ENCODE measurements at regions not wholly inside any gene's neighbourhood (a gene's known extent, or its start where the extent isn't known, plus 50 kb on each side); places are given as distances from the start of the nearest gene placed in this dataset.

DNA sequence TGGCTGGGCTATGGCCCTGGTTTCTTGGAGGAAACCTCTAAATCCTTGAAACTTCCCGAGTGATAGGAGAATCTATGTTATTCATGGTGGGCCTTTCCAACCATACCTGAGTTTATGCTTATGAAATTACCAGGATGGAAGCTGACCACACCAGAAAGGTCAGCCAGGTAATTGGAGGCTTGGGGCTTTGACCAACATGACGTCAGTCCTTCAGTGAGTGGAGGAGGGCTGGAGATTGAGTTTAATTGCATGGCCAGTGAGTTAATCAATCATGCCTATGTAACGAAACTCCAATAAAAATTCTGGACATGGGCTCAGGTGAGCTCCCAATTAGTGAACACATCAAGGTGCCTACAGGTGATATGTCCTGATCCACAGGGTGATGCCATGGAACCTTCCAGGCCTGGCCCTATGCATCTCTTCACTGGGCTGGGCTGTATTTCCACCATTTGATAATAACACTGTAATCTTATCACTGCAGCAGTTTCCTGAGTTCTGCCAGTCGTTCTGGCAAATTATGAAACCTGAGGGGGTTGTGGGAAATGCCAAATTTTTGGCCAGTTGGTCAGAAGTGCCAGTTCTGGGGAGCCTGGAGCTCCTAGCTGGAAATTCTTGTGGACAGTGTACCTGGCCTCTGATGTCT is 106.5 kb downstream of the CDH26 start:
- Histone ChIP-seq H3K4me1 (ENCODE audit: control insufficient read depth in 2 of 2, insufficient read depth in 2 of 2, low read length in 2 of 2) (peaks cover 14 to 22% of the 10 kb centered on the region in 2 donors), H3K4me3 (ENCODE audit: low read length in 2 of 2) (no peak overlapping the region), H3K27ac (ENCODE audit: low read depth in 1 of 2, low read length in 1 of 2) (no peak overlapping the region), H3K9me3 (ENCODE audit: control insufficient read depth in 2 of 2, insufficient read depth in 1 of 2, low read length in 1 of 2) (no peaks in the 10 kb centered on the region), H3K27me3 (ENCODE audit: control insufficient read depth in 2 of 2, insufficient read depth in 1 of 2, low read length in 1 of 2) (no peaks in the 10 kb centered on the region), H3K36me3 (ENCODE audit: control insufficient read depth in 2 of 2, insufficient read depth in 2 of 2, low read length in 1 of 2) (no peaks in the 10 kb centered on the region)
- DNase-seq (ENCODE audit: low read depth in 6 of 9, low spot score in 9 of 9), result no peak
- 88% methylated on average over 4 of the region's 4 CpGs for whole genome bisulfite sequencing

DNA sequence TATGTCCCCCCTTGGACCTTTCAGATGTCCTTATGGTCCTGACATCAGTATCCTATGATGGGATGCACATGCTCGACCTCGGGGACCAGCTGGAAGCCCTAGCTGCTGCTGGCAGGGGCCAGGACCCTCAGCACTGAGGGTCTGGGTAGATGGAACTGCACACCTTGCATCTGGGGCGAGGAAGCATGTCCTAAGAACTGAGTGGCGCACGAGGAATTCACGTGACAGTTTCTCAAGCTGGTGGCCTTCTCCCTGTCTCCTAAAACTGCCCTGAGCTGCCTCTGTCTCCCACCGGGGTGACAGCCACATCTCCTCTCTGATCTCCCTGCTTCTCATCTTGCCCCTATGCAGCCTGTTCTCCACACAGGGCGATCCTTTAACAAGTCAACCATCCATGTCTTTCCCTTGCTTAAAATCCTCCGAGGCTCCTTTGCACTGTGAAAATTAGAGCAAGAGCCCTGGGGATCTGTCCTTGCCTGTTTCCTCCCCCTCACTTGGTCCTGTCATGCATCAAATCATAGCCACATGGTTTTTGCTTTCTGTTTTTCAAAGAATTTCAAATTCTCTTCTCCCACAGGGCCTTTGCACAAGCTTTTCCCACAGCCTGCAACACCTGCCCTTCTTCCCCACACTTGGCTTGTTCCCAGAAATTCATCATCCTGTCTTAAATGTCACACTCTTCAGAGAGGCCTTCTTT is 107.7 kb downstream of the CDH26 start:
- Histone ChIP-seq H3K27ac (ENCODE audit: low read depth in 1 of 2, low read length in 1 of 2) (no peak overlapping the region), H3K27me3 (ENCODE audit: control insufficient read depth in 2 of 2, insufficient read depth in 1 of 2, low read length in 1 of 2) (no peaks in the 10 kb centered on the region), H3K4me1 (ENCODE audit: control insufficient read depth in 2 of 2, insufficient read depth in 2 of 2, low read length in 2 of 2) (peaks cover 5 to 11% of the 10 kb centered on the region in 2 donors), H3K36me3 (ENCODE audit: control insufficient read depth in 2 of 2, insufficient read depth in 2 of 2, low read length in 1 of 2) (no peaks in the 10 kb centered on the region), H3K9me3 (ENCODE audit: control insufficient read depth in 2 of 2, insufficient read depth in 1 of 2, low read length in 1 of 2) (no peaks in the 10 kb centered on the region), H3K4me3 (ENCODE audit: low read length in 2 of 2) (no peak overlapping the region)
- 94% methylated on average over 9 of the region's 9 CpGs for WGBS
- DNase-seq (ENCODE audit: low read depth in 6 of 9, low spot score in 9 of 9), result no peak

GRCh38 chr20:60066438-60066823 is 108.2 kb downstream of the CDH26 start:
- 96% methylated on average over 7 of the region's 7 CpGs for WGBS
- Histone ChIP-seq H3K9me3 (ENCODE audit: control insufficient read depth in 2 of 2, insufficient read depth in 1 of 2, low read length in 1 of 2) (no peaks in the 10 kb centered on the region), H3K27me3 (ENCODE audit: control insufficient read depth in 2 of 2, insufficient read depth in 1 of 2, low read length in 1 of 2) (no peaks in the 10 kb centered on the region), H3K4me1 (ENCODE audit: control insufficient read depth in 2 of 2, insufficient read depth in 2 of 2, low read length in 2 of 2) (peaks cover 5 to 7% of the 10 kb centered on the region in 2 donors), H3K36me3 (ENCODE audit: control insufficient read depth in 2 of 2, insufficient read depth in 2 of 2, low read length in 1 of 2) (no peaks in the 10 kb centered on the region), H3K4me3 (ENCODE audit: low read length in 2 of 2) (no peak overlapping the region), H3K27ac (ENCODE audit: low read depth in 1 of 2, low read length in 1 of 2) (no peak overlapping the region)
- DNase-seq (ENCODE audit: low read depth in 6 of 9, low spot score in 9 of 9), result no peak

DNA sequence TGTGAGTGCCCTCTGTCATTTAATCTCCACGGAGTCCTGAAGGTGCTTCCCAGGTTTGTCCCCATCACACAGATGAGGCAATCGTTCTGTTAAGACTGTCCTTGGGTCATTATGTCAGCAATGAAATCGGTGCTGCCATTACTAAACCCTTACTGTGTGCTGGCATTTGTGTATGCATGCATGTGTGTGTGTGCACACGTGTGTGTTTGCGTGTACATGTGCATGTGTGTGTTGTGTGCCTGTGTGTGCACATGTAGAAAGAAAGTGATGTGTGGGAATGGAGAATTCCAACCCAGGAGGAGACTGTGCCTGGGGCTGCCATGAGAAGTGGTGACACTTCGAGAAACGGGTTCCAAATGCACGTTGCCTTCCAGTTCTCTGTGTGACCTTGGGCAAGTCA is 110.3 kb downstream of the CDH26 start:
- Histone ChIP-seq H3K36me3 (ENCODE audit: control insufficient read depth in 2 of 2, insufficient read depth in 2 of 2, low read length in 1 of 2) (no peaks in the 10 kb centered on the region), H3K27ac (ENCODE audit: low read depth in 1 of 2, low read length in 1 of 2) (no peak overlapping the region), H3K27me3 (ENCODE audit: control insufficient read depth in 2 of 2, insufficient read depth in 1 of 2, low read length in 1 of 2) (no peaks in the 10 kb centered on the region), H3K4me3 (ENCODE audit: low read length in 2 of 2) (no peak overlapping the region), H3K9me3 (ENCODE audit: control insufficient read depth in 2 of 2, insufficient read depth in 1 of 2, low read length in 1 of 2) (no peaks in the 10 kb centered on the region), H3K4me1 (ENCODE audit: control insufficient read depth in 2 of 2, insufficient read depth in 2 of 2, low read length in 2 of 2) (peaks cover 5% of the 10 kb centered on the region in 2 donors)
- 95% methylated on average over 8 of the region's 8 CpGs for WGBS
- no peak for DNase-seq (ENCODE audit: low read depth in 6 of 9, low spot score in 9 of 9)

- Histone ChIP-seq H3K27me3 (ENCODE audit: control insufficient read depth in 2 of 2, insufficient read depth in 1 of 2, low read length in 1 of 2) (no peaks in the 10 kb centered on the region), H3K27ac (ENCODE audit: low read depth in 1 of 2, low read length in 1 of 2) (no peak overlapping the region), H3K36me3 (ENCODE audit: control insufficient read depth in 2 of 2, insufficient read depth in 2 of 2, low read length in 1 of 2) (no peaks in the 10 kb centered on the region), H3K9me3 (ENCODE audit: control insufficient read depth in 2 of 2, insufficient read depth in 1 of 2, low read length in 1 of 2) (no peaks in the 10 kb centered on the region), H3K4me1 (ENCODE audit: control insufficient read depth in 2 of 2, insufficient read depth in 2 of 2, low read length in 2 of 2) (no peaks in the 10 kb centered on the region), H3K4me3 (ENCODE audit: low read length in 2 of 2) (no peak overlapping the region)
- WGBS, result 97% methylated on average over 8 of the region's 8 CpGs
- no peak for DNase-seq (ENCODE audit: low read depth in 6 of 9, low spot score in 9 of 9)
Observed at GRCh38 chr20:60069656-60070055, 111.4 kb downstream of the CDH26 start.

- WGBS, result 97% methylated on average over 4 of the region's 4 CpGs
- DNase-seq (ENCODE audit: low read depth in 6 of 9, low spot score in 9 of 9), result no peak
- no peaks in the 10 kb centered on the region for H3K9me3 ChIP-seq (ENCODE audit: control insufficient read depth in 2 of 2, insufficient read depth in 1 of 2, low read length in 1 of 2)
- peaks cover 0 to 1% of the 10 kb centered on the region in 2 donors for H3K4me1 ChIP-seq (ENCODE audit: control insufficient read depth in 2 of 2, insufficient read depth in 2 of 2, low read length in 2 of 2)
- no peak overlapping the region for H3K27ac ChIP-seq (ENCODE audit: low read depth in 1 of 2, low read length in 1 of 2)
- H3K36me3 ChIP-seq (ENCODE audit: control insufficient read depth in 2 of 2, insufficient read depth in 2 of 2, low read length in 1 of 2), result no peaks in the 10 kb centered on the region
- H3K4me3 ChIP-seq (ENCODE audit: low read length in 2 of 2), result no peak overlapping the region
- no peaks in the 10 kb centered on the region for H3K27me3 ChIP-seq (ENCODE audit: control insufficient read depth in 2 of 2, insufficient read depth in 1 of 2, low read length in 1 of 2)
Observed at GRCh38 chr20:60070791-60071190, 112.6 kb downstream of the CDH26 start.

- H3K4me3 ChIP-seq (ENCODE audit: low read length in 2 of 2), result no peak overlapping the region
- WGBS, result 96% methylated on average over 2 of the region's 2 CpGs
- H3K4me1 ChIP-seq (ENCODE audit: control insufficient read depth in 2 of 2, insufficient read depth in 2 of 2, low read length in 2 of 2), result peaks cover 0 to 3% of the 10 kb centered on the region in 2 donors
- no peak for DNase-seq (ENCODE audit: low read depth in 6 of 9, low spot score in 9 of 9)
- H3K9me3 ChIP-seq (ENCODE audit: control insufficient read depth in 2 of 2, insufficient read depth in 1 of 2, low read length in 1 of 2), result no peaks in the 10 kb centered on the region
- no peaks in the 10 kb centered on the region for H3K36me3 ChIP-seq (ENCODE audit: control insufficient read depth in 2 of 2, insufficient read depth in 2 of 2, low read length in 1 of 2)
- no peak overlapping the region for H3K27ac ChIP-seq (ENCODE audit: low read depth in 1 of 2, low read length in 1 of 2)
- no peaks in the 10 kb centered on the region for H3K27me3 ChIP-seq (ENCODE audit: control insufficient read depth in 2 of 2, insufficient read depth in 1 of 2, low read length in 1 of 2)
Observed at GRCh38 chr20:60071965-60072364, 113.7 kb downstream of the CDH26 start.

- Histone ChIP-seq H3K27ac (ENCODE audit: low read depth in 1 of 2, low read length in 1 of 2) (no peak overlapping the region), H3K9me3 (ENCODE audit: control insufficient read depth in 2 of 2, insufficient read depth in 1 of 2, low read length in 1 of 2) (no peaks in the 10 kb centered on the region), H3K36me3 (ENCODE audit: control insufficient read depth in 2 of 2, insufficient read depth in 2 of 2, low read length in 1 of 2) (no peaks in the 10 kb centered on the region), H3K4me3 (ENCODE audit: low read length in 2 of 2) (no peak overlapping the region), H3K27me3 (ENCODE audit: control insufficient read depth in 2 of 2, insufficient read depth in 1 of 2, low read length in 1 of 2) (no peaks in the 10 kb centered on the region), H3K4me1 (ENCODE audit: control insufficient read depth in 2 of 2, insufficient read depth in 2 of 2, low read length in 2 of 2) (peaks cover 0 to 5% of the 10 kb centered on the region in 2 donors)
- 97% methylated on average over 6 of the region's 6 CpGs for WGBS
- no peak for DNase-seq (ENCODE audit: low read depth in 6 of 9, low spot score in 9 of 9)
Observed at GRCh38 chr20:60073086-60073485, 114.9 kb downstream of the CDH26 start.

GRCh38 chr20:60073504-60073903 is 115.3 kb downstream of the CDH26 start:
- Histone ChIP-seq H3K4me3 (ENCODE audit: low read length in 2 of 2) (no peak overlapping the region), H3K4me1 (ENCODE audit: control insufficient read depth in 2 of 2, insufficient read depth in 2 of 2, low read length in 2 of 2) (peaks cover 0 to 9% of the 10 kb centered on the region in 2 donors), H3K27me3 (ENCODE audit: control insufficient read depth in 2 of 2, insufficient read depth in 1 of 2, low read length in 1 of 2) (no peaks in the 10 kb centered on the region), H3K27ac (ENCODE audit: low read depth in 1 of 2, low read length in 1 of 2) (no peak overlapping the region), H3K36me3 (ENCODE audit: control insufficient read depth in 2 of 2, insufficient read depth in 2 of 2, low read length in 1 of 2) (no peaks in the 10 kb centered on the region), H3K9me3 (ENCODE audit: control insufficient read depth in 2 of 2, insufficient read depth in 1 of 2, low read length in 1 of 2) (no peaks in the 10 kb centered on the region)
- DNase-seq (ENCODE audit: low read depth in 6 of 9, low spot score in 9 of 9), result no peak
- WGBS, result 80% methylated on average over 5 of the region's 5 CpGs

Data from thymus (tissue), 11 donors.